ENCODE measurements at regions not wholly inside any gene's neighbourhood (a gene's known extent, or its start where the extent isn't known, plus 50 kb on each side); places are given as distances from the start of the nearest gene placed in this dataset.

GRCh38 chr2:177015356-177015923, 197.2 kb upstream of the HNRNPA3 start:
- Histone ChIP-seq H3K4me1 (ENCODE audit: control insufficient read depth in 2 of 2, insufficient read depth in 2 of 2, low read length in 2 of 2) (no peaks in the 10 kb centered on the region), H3K4me3 (ENCODE audit: low read length) (no peak overlapping the region), H3K27ac (ENCODE audit: low read depth, low read length) (no peak overlapping the region), H3K36me3 (ENCODE audit: control insufficient read depth in 2 of 3, insufficient read depth in 3 of 3, low read length in 3 of 3) (no peaks in the 10 kb centered on the region), H3K9me3 (ENCODE audit: control insufficient read depth in 2 of 3, low read length in 3 of 3) (no peaks in the 10 kb centered on the region), H3K27me3 (ENCODE audit: control insufficient read depth in 2 of 2, insufficient read depth in 2 of 2, low read length in 2 of 2) (no peaks in the 10 kb centered on the region)
- Mint-ChIP-seq H3K9me3 (no peaks in the 10 kb centered on the region), H3K4me3 (no peak overlapping the region), H3K27me3 (peaks cover 10 to 26% (median 18%) of the 10 kb centered on the region in 5 donors), H3K27ac (no peak overlapping the region), H3K36me3 (no peaks in the 10 kb centered on the region), H3K4me1 (no peaks in the 10 kb centered on the region)
- intact Hi-C loops (cut with micrococcal nuclease): no loop called here
- no peak for DNase-seq
- ATAC-seq: no peak
- POLR2A ChIA-PET: no interaction called here
- CTCF ChIA-PET: interaction anchor here (1.2 kb wide), 1 partner anchor 8 kb away, joined by 4 read pairs; no protein-coding TSS in a partner anchor

GRCh38 chr2:177020524-177021119, 192.0 kb upstream of the HNRNPA3 start:
- H3K27ac Mint-ChIP-seq: no peak overlapping the region
- POLR2A ChIA-PET: no interaction called here

GRCh38 chr2:177021706-177022343, 190.8 kb upstream of the HNRNPA3 start:
- Mint-ChIP-seq H3K36me3 (no peaks in the 10 kb centered on the region), H3K9me3 (peaks cover 0 to 10% (median 0%) of the 10 kb centered on the region in 11 donors), H3K4me3 (no peak overlapping the region), H3K27me3 (peaks cover 3 to 28% (median 16%) of the 10 kb centered on the region in 5 donors), H3K27ac (no peak overlapping the region), H3K4me1 (no peaks in the 10 kb centered on the region)
- DNase-seq: no peak
- Histone ChIP-seq H3K4me1 (ENCODE audit: control insufficient read depth in 2 of 2, insufficient read depth in 2 of 2, low read length in 2 of 2) (no peaks in the 10 kb centered on the region), H3K9me3 (ENCODE audit: control insufficient read depth in 2 of 3, low read length in 3 of 3) (no peaks in the 10 kb centered on the region), H3K27ac (ENCODE audit: low read depth, low read length) (no peak overlapping the region), H3K36me3 (ENCODE audit: control insufficient read depth in 2 of 3, insufficient read depth in 3 of 3, low read length in 3 of 3) (no peaks in the 10 kb centered on the region), H3K27me3 (ENCODE audit: control insufficient read depth in 2 of 2, insufficient read depth in 2 of 2, low read length in 2 of 2) (no peaks in the 10 kb centered on the region), H3K4me3 (ENCODE audit: low read length) (no peak overlapping the region)
- ChIA-PET POLR2A (no interaction called here), CTCF (no interaction called here)
- ATAC-seq: no peak
- intact Hi-C loops (cut with micrococcal nuclease): no loop called here

More at GRCh38 chr2:177020524-177021119, 192.0 kb upstream of the HNRNPA3 start:
- CTCF ChIA-PET: no interaction called here
- intact Hi-C loops (cut with micrococcal nuclease): no loop called here
- Mint-ChIP-seq H3K9me3 (peaks cover 0 to 10% (median 0%) of the 10 kb centered on the region in 11 donors), H3K36me3 (no peaks in the 10 kb centered on the region), H3K4me1 (no peaks in the 10 kb centered on the region), H3K4me3 (no peak overlapping the region), H3K27me3 (peaks cover 4 to 24% (median 14%) of the 10 kb centered on the region in 5 donors)
- ATAC-seq: no peak
- Histone ChIP-seq H3K27me3 (ENCODE audit: control insufficient read depth in 2 of 2, insufficient read depth in 2 of 2, low read length in 2 of 2) (no peaks in the 10 kb centered on the region), H3K4me3 (ENCODE audit: low read length) (no peak overlapping the region), H3K36me3 (ENCODE audit: control insufficient read depth in 2 of 3, insufficient read depth in 3 of 3, low read length in 3 of 3) (no peaks in the 10 kb centered on the region), H3K9me3 (ENCODE audit: control insufficient read depth in 2 of 3, low read length in 3 of 3) (no peaks in the 10 kb centered on the region), H3K4me1 (ENCODE audit: control insufficient read depth in 2 of 2, insufficient read depth in 2 of 2, low read length in 2 of 2) (no peaks in the 10 kb centered on the region), H3K27ac (ENCODE audit: low read depth, low read length) (no peak overlapping the region)
- DNase-seq: no peak

GRCh38 chr2:177024765-177025164, 187.8 kb upstream of the HNRNPA3 start:
- Histone ChIP-seq H3K36me3 (ENCODE audit: control insufficient read depth in 2 of 3, insufficient read depth in 3 of 3, low read length in 3 of 3) (no peaks in the 10 kb centered on the region), H3K27me3 (ENCODE audit: control insufficient read depth in 2 of 2, insufficient read depth in 2 of 2, low read length in 2 of 2) (no peaks in the 10 kb centered on the region), H3K4me1 (ENCODE audit: control insufficient read depth in 2 of 2, insufficient read depth in 2 of 2, low read length in 2 of 2) (no peaks in the 10 kb centered on the region), H3K27ac (ENCODE audit: low read depth, low read length) (no peak overlapping the region), H3K4me3 (ENCODE audit: low read length) (no peak overlapping the region), H3K9me3 (ENCODE audit: control insufficient read depth in 2 of 3, low read length in 3 of 3) (no peaks in the 10 kb centered on the region)
- POLR2A ChIA-PET: no interaction called here
- Mint-ChIP-seq H3K4me1 (no peaks in the 10 kb centered on the region), H3K36me3 (no peaks in the 10 kb centered on the region), H3K27ac (no peak overlapping the region), H3K27me3 (peaks cover 0 to 27% (median 18%) of the 10 kb centered on the region in 5 donors), H3K4me3 (no peak overlapping the region), H3K9me3 (peaks cover 0 to 10% (median 0%) of the 10 kb centered on the region in 11 donors)
- DNase-seq (no peak), ATAC-seq (no peak)
- CTCF ChIA-PET: no interaction called here
- intact Hi-C loops (cut with micrococcal nuclease): no loop called here

GRCh38 chr2:177026253-177026652, 186.3 kb upstream of the HNRNPA3 start:
- Histone ChIP-seq H3K27ac (ENCODE audit: low read depth, low read length) (no peak overlapping the region), H3K36me3 (ENCODE audit: control insufficient read depth in 2 of 3, insufficient read depth in 3 of 3, low read length in 3 of 3) (no peaks in the 10 kb centered on the region), H3K4me3 (ENCODE audit: low read length) (no peak overlapping the region), H3K27me3 (ENCODE audit: control insufficient read depth in 2 of 2, insufficient read depth in 2 of 2, low read length in 2 of 2) (no peaks in the 10 kb centered on the region), H3K9me3 (ENCODE audit: control insufficient read depth in 2 of 3, low read length in 3 of 3) (no peaks in the 10 kb centered on the region), H3K4me1 (ENCODE audit: control insufficient read depth in 2 of 2, insufficient read depth in 2 of 2, low read length in 2 of 2) (no peaks in the 10 kb centered on the region)
- CTCF ChIA-PET: interaction anchor here (0.6 to 0.9 kb wide), 2 partner anchors 41 to 104 kb away, joined by 3 read pairs; no protein-coding TSS in a partner anchor
- peaks cover 0 to 9% (median 0%) of the 10 kb centered on the region in 11 donors for H3K9me3 Mint-ChIP-seq
- no peak overlapping the region for H3K4me3 Mint-ChIP-seq
- no peak for ATAC-seq
- H3K4me1 Mint-ChIP-seq: no peaks in the 10 kb centered on the region
- H3K36me3 Mint-ChIP-seq: no peaks in the 10 kb centered on the region
- POLR2A ChIA-PET: no interaction called here
- H3K27me3 Mint-ChIP-seq: peaks cover 7 to 20% (median 15%) of the 10 kb centered on the region in 5 donors
- intact Hi-C loops (cut with micrococcal nuclease): no loop called here
- no peak overlapping the region for H3K27ac Mint-ChIP-seq
- no peak for DNase-seq

- Mint-ChIP-seq H3K27me3 (peaks cover 11 to 20% (median 18%) of the 10 kb centered on the region in 5 donors), H3K27ac (no peak overlapping the region), H3K4me1 (no peaks in the 10 kb centered on the region), H3K4me3 (no peak overlapping the region), H3K9me3 (peaks cover 0 to 9% (median 0%) of the 10 kb centered on the region in 11 donors), H3K36me3 (no peaks in the 10 kb centered on the region)
- CTCF ChIA-PET: interaction anchor here (0.9 kb wide), 1 partner anchor 41 kb away, joined by 3 read pairs; no protein-coding TSS in a partner anchor
- Histone ChIP-seq H3K4me3 (ENCODE audit: low read length) (no peak overlapping the region), H3K36me3 (ENCODE audit: control insufficient read depth in 2 of 3, insufficient read depth in 3 of 3, low read length in 3 of 3) (no peaks in the 10 kb centered on the region), H3K27ac (ENCODE audit: low read depth, low read length) (no peak overlapping the region), H3K9me3 (ENCODE audit: control insufficient read depth in 2 of 3, low read length in 3 of 3) (no peaks in the 10 kb centered on the region), H3K27me3 (ENCODE audit: control insufficient read depth in 2 of 2, insufficient read depth in 2 of 2, low read length in 2 of 2) (no peaks in the 10 kb centered on the region), H3K4me1 (ENCODE audit: control insufficient read depth in 2 of 2, insufficient read depth in 2 of 2, low read length in 2 of 2) (no peaks in the 10 kb centered on the region)
- POLR2A ChIA-PET: no interaction called here
- intact Hi-C loops (cut with micrococcal nuclease): no loop called here
- ATAC-seq (no peak), DNase-seq (no peak)
Observed at GRCh38 chr2:177026956-177027355, 185.6 kb upstream of the HNRNPA3 start.
